ENCODE measurements at regions not wholly inside any gene's neighbourhood (a gene's known extent, or its start where the extent isn't known, plus 50 kb on each side); places are given as distances from the start of the nearest gene placed in this dataset.

DNA sequence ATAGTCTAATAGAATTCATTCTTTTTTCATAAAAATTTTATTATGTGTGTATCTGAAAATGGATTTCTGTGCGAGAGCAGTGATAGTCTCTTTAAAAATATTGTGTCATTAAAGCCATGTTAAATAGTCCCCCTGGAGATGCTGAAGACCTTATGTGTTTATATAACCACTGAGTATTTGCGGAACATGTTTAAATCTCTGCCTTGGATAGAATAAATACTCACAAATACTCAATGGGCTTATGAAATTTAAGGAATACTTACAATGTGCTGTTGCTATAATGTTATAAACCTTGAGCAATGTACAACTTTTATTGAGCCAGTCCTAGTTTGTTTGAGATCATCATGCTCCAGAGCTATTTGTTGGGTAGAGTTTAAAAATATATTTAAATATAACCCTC lies 226.0 kb downstream of the SNAPC1 start:
- TF ChIP-seq CTCF (IDR thresholded peaks at IDR 0.05; ENCODE audit: low read depth, low read length, missing input control) (no peak), MAX (IDR thresholded peaks at IDR 0.05) (no peak), TAF1 (conservative IDR thresholded peaks at IDR 0.05) (no peak), ZBTB33 (IDR thresholded peaks at IDR 0.05) (no peak), SP1 (IDR thresholded peaks at IDR 0.05) (no peak), YY1 (IDR thresholded peaks at IDR 0.05) (no peak), RAD21 (IDR thresholded peaks at IDR 0.05) (no peak), EGR1 (IDR thresholded peaks at IDR 0.05; ENCODE audit: low read depth in 2 of 2) (no peak), REST (IDR thresholded peaks at IDR 0.05) (no peak), JUND (IDR thresholded peaks at IDR 0.05) (no peak), HNF4A (conservative IDR thresholded peaks at IDR 0.05) (no peak), GABPA (IDR thresholded peaks at IDR 0.05 in 1 of 2, conservative IDR thresholded peaks at IDR 0.05 in 1 of 2) (no peak), HNF4G (IDR thresholded peaks at IDR 0.05) (no peak), ATF3 (IDR thresholded peaks at IDR 0.05) (no peak)
